DOHH2 (cell line): ENCODE measurements at regions not wholly inside any gene's neighbourhood (a gene's known extent, or its start where the extent isn't known, plus 50 kb on each side); places are given as distances from the start of the nearest gene placed in this dataset.
"Not testable (repeated sequence)": the region's sequence is repeated elsewhere in the genome, so short reads cannot be mapped to it uniquely, and the experiment has no call there.

Source experiments
- EZH2phosphoT487 ChIP-seq: fragments of 200-600 bp; sonication (generic); IDR thresholded peaks from 2 replicates; pipeline ENCODE4 v1.6.1; 2017; ENCODE audit warnings: borderline replicate concordance, mild to moderate bottlenecking, antibody characterized with exemption, low read length, moderate library complexity, mixed read lengths
- TF ChIP-seq, protein P1 (sequence below): fragments of 200-600 bp; sonication (generic); IDR thresholded peaks from one replicate; pipeline ENCODE4 v1.5.1; 2014; ENCODE audit warnings: antibody characterized with exemption, mild to moderate bottlenecking, low read depth, low read length; ENCODE audit not compliant: poor library complexity, severe bottlenecking

DNA sequence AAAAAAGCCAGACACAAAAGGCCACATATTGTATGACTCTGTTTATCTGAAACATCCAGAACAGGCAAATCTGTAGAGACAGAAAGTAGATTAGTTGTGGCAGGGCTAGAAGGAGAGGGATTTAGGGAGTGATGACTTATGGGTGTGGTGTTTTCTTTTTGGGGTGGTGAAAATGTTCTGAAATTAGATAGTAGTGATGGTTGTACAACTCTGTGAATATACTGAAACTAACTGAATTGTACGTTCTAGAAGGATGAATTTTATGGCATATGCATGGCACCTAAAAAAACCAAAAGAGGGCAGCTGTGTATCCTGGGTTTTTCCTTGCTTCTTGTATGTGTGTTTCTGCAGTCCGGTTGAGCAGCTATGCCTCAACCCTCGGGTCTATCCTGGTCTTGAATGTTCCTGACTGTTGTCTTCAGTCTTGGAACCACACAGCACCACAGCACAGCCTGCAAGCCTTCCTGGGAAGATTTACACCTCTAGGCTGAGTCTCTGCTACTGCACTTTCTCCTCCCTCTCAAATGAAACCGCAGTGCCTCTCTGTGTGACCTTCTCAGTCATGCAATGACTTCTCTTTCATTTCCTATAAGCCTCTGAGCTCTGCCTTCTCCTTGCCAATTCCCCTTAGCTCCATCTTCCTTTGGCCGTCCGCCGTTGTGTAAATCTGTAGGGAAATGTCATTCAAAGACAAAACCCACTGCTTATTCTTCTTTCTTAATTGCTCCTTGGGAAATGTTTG, 269.1 kb upstream of the PLGLB1 start:
- TF ChIP-seq, protein P1, sequence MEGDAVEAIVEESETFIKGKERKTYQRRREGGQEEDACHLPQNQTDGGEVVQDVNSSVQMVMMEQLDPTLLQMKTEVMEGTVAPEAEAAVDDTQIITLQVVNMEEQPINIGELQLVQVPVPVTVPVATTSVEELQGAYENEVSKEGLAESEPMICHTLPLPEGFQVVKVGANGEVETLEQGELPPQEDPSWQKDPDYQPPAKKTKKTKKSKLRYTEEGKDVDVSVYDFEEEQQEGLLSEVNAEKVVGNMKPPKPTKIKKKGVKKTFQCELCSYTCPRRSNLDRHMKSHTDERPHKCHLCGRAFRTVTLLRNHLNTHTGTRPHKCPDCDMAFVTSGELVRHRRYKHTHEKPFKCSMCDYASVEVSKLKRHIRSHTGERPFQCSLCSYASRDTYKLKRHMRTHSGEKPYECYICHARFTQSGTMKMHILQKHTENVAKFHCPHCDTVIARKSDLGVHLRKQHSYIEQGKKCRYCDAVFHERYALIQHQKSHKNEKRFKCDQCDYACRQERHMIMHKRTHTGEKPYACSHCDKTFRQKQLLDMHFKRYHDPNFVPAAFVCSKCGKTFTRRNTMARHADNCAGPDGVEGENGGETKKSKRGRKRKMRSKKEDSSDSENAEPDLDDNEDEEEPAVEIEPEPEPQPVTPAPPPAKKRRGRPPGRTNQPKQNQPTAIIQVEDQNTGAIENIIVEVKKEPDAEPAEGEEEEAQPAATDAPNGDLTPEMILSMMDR: not testable (repeated sequence)
- not testable (repeated sequence) for TF ChIP-seq EZH2phosphoT487
